ENCODE measurements at regions not wholly inside any gene's neighbourhood (a gene's known extent, or its start where the extent isn't known, plus 50 kb on each side); places are given as distances from the start of the nearest gene placed in this dataset.

- TF ChIP-seq POLR2A (IDR thresholded peaks at IDR 0.05; ENCODE audit: low read depth) (no peak), CTCF (IDR thresholded peaks at IDR 0.05) (no peak), POLR2AphosphoS5 (IDR thresholded peaks at IDR 0.05) (no peak), EP300 (IDR thresholded peaks at IDR 0.05) (no peak)
Measured at GRCh38 chr16:13529193-13529982, 390.6 kb upstream of the ERCC4 start.
